Stimulated activated CD8-positive, alpha-beta memory T cell treated with anti-CD3 and anti-CD28 coated beads, Interleukin-4, amount 100 ng/mL, for 4 hours (primary cell): ENCODE measurements at regions not wholly inside any gene's neighbourhood (a gene's known extent, or its start where the extent isn't known, plus 50 kb on each side); places are given as distances from the start of the nearest gene placed in this dataset.
"Not testable (repeated sequence)": the region's sequence is repeated elsewhere in the genome, so short reads cannot be mapped to it uniquely, and the experiment has no call there.

Experiments used
- DNase-seq, 2 donors: peaks; one replicate each; pipeline ENCODE4 v3.0.0-alpha.2; 2020; ENCODE audit warnings: low read depth in 2 of 2, low spot score in 1 of 2

- no peak for DNase-seq
Measured at GRCh38 chr4:58075724-58076123, 965.5 kb upstream of the IGFBP7 start.

GRCh38 chr4:58074382-58074781, 964.2 kb upstream of the IGFBP7 start:
- no peak for DNase-seq

GRCh38 chr4:58070726-58071125, 960.5 kb upstream of the IGFBP7 start:
- DNase-seq: no peak

GRCh38 chr4:58064653-58065052, 954.5 kb upstream of the IGFBP7 start:
- no peak for DNase-seq

- no peak for DNase-seq
Measured at GRCh38 chr4:58063404-58064160, 953.4 kb upstream of the IGFBP7 start.

- no peak for DNase-seq
Measured at GRCh38 chr4:58061967-58062366, 951.8 kb upstream of the IGFBP7 start.

DNA sequence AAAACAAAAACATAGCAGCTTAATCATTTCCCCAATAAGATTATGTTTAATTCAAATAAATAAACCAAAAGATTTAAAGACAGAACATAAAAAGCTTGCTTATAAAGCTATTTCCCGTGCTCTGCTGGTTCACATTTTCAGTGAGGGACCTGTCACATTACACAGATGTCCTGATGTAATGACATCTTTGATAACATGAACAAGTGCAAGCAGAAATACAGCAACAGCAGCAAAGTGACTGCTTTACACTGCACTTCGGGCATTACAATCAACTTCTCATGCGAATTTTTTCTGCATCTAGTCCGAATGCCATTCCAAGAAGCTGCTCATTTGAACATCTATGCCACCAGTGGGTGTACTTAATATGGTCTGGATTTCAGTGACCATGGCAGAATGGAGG, 940.3 kb upstream of the IGFBP7 start:
- no peak for DNase-seq

- DNase-seq: no peak
Measured at GRCh38 chr4:58048491-58048890, 938.3 kb upstream of the IGFBP7 start.

GRCh38 chr4:58042176-58042575, 932.0 kb upstream of the IGFBP7 start:
- no peak for DNase-seq

DNA sequence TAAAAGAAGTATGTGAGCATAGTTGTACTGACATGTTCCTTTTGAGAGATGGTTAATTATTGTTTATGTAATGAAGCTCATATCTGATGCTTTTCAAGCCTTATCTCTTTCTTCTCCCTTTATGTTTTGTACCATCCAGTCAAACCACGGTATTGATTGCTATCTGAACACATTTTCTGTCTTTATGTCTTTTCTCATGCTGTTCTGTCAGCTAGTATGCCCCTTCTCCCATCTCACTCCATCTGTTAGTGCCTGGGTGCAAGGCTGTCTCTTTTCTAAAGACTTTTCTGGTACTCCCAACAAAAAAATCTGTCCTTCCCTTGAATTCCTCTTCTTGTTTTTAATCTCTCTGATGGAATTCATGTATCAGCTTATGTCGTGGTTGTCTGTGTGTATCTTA, 883.8 kb upstream of the IGFBP7 start:
- DNase-seq: no peak

DNA sequence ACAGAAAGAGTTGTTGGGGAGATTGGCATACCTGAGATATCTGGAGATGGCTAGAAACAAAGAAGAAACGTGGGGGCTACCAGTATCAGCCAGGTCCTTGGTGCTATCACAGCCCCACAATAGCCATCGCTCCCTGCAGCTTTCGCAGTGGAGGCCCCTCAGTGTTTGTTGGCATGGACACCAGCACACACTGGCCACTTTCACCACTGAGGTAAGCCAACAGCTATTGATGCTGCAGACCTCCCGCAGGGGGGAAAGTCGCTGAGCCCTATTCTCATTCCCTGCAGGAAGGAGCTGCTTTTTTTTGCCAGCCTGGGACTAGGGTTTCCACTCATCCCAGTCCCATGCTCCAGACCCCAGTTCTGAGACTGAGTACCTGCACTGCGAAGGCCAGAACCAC, 879.2 kb upstream of the IGFBP7 start:
- no peak for DNase-seq

DNA sequence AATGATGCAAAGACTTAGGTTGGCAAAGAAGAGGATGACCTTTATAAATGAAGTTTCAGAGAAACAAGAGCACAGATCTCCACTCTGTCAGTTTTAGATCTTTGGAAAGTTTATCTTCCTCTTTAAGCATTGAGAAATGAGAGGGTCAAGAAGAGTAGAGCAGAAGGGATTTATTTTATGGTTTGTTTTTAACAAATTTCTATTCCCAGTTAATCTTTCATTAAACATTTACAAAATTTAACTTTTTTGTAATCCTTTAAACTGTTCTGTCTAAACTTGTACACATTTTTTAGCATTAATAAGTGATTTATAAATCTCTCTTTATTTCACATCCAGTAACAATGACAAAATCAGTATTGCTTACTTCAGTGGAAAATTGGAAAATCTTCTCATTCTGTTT, 875.0 kb upstream of the IGFBP7 start:
- DNase-seq: no peak

- no peak for DNase-seq
Measured at GRCh38 chr4:57981123-57981522, 870.9 kb upstream of the IGFBP7 start.

- DNase-seq: no peak
Measured at GRCh38 chr4:57974821-57975220, 864.6 kb upstream of the IGFBP7 start.

GRCh38 chr4:57973819-57974218, 863.6 kb upstream of the IGFBP7 start:
- DNase-seq: no peak

- DNase-seq: no peak
Measured at GRCh38 chr4:57971261-57971660, 861.1 kb upstream of the IGFBP7 start.

DNA sequence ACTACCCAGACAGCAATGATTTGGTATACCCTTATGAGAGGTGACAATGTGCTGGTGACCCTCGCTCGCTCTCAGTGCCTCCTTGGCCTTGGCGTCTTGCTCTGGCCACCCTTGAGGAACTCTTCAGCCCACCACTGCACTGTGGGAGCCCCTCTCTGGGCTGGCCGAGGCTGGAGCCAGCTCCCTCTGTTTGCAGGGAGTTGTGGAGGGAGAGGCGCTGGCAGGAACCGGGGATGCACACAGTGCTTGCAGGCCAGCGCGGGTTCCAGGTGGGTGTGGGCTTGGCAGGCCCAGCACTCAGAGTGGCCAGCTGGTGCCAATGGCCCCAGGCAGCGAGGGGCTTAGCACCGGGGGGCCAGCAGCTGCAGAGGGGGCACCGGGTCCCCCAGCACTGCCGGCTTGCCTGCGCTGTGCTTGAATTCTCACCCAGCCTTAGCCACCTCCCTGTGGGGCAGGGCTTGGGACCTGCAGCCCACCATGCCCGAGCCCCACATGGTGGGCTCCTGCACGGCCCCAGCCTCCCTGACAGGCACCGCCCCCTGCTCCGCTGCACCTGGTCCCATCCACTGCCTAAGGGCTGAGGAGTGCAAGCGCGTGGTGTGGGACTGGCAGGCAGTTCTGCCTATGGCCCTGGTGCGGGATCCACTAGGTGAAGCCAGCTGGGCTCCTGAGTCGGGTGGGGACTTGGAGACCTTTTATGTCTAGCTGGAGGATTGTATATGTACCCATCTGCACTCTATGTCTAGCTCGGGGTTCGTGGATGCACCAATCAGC, 857.0 kb upstream of the IGFBP7 start:
- DNase-seq: no peak

GRCh38 chr4:57965431-57965830, 855.2 kb upstream of the IGFBP7 start:
- DNase-seq: not testable (repeated sequence)

DNA sequence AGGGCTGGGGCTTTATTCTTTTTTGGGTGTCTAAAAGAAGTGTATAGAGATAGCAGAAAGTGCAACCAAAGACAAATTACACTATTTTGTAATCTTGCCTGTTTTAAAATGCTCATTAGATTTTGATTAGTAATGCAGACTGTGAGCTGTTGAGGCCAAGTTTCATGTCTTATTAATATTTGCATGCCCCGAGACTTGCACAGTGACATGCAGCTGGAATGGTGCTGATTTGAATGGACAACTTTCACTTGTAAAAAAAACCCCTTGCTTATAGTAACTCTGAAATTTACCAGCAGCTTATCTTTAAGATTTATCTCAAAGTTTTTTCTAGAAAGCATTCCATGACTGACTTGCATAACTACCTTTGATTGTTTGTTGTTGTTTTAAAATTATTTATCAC, 835.1 kb upstream of the IGFBP7 start:
- DNase-seq: no peak

GRCh38 chr4:57943682-57944081, 833.5 kb upstream of the IGFBP7 start:
- DNase-seq: no peak

- DNase-seq: not testable (repeated sequence)
Measured at GRCh38 chr4:57937326-57937725, 827.1 kb upstream of the IGFBP7 start.

- DNase-seq: no peak
Measured at GRCh38 chr4:57926311-57926710, 816.1 kb upstream of the IGFBP7 start.

DNA sequence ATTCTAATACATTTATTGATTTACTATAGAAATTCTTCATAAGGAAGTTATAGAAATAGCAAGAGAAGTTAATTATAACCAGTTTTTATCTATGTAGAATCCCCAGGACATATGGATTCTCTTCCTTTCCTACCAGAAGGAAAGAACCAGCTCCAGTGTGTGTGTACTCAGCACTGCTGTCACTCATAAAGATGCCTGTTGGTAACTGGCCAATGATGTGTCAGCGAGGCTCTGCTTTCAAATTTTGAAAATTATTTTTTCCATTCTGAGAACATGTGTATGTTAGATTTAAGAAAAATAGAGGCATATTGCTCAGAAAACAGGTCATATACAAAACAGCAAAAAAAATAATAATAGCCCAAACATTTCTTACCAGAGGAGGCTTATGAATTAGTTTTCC, 814.8 kb upstream of the IGFBP7 start:
- DNase-seq: no peak
